Right lobe of liver (tissue), 4 donors: ENCODE measurements at regions not wholly inside any gene's neighbourhood (a gene's known extent, or its start where the extent isn't known, plus 50 kb on each side); places are given as distances from the start of the nearest gene placed in this dataset.

Source experiments
- CTCF ChIP-seq, 4 donors: fragments of 200-600 bp in 3 of 4; fragments of 450-650 bp in 1 of 4; IDR thresholded peaks; one replicate each; pipeline versions ENCODE4 v1.5.1 to v1.8.0; 2016 to 2022; ENCODE audit warnings: antibody characterized with exemption in 4 of 4, mild to moderate bottlenecking in 2 of 4
- POLR2A ChIP-seq: fragments of 450-650 bp; IDR thresholded peaks from one replicate; pipeline ENCODE4 v1.6.1; 2017; ENCODE audit warnings: antibody characterized with exemption, mild to moderate bottlenecking
- donor health status: DM: no; HTN: no; CAD: no.
- donor health status: DM: no; HTN: no; CAD: no.
- donor health status: DM: no; HTN: yes; CAD: no.

GRCh38 chr7:42603496-42603895 is 308.4 kb downstream of the C7orf25 start:
- TF ChIP-seq CTCF (IDR thresholded peaks at IDR 0.05) = no peak
- TF ChIP-seq POLR2A = no peak
